Hematopoietic multipotent progenitor cell treated with erythropoietin and hydrocortisone succinate and interleukin-3 and kit ligand, for 6 days (in vitro differentiated cells): ENCODE measurements at regions not wholly inside any gene's neighbourhood (a gene's known extent, or its start where the extent isn't known, plus 50 kb on each side); places are given as distances from the start of the nearest gene placed in this dataset.
"Not testable (repeated sequence)": the region's sequence is repeated elsewhere in the genome, so short reads cannot be mapped to it uniquely, and the experiment has no call there.

Experiments used
- DNase-seq: peaks from one replicate; pipeline ENCODE4 v3.0.0-alpha.2; 2015

GRCh38 chr9:111148052-111149017 lies 110.1 kb upstream of the LPAR1 start:
- no peak for DNase-seq

GRCh38 chr9:111147041-111147440 lies 108.8 kb upstream of the LPAR1 start:
- DNase-seq, result no peak

GRCh38 chr9:111144741-111145140 lies 106.5 kb upstream of the LPAR1 start:
- no peak for DNase-seq

GRCh38 chr9:111136180-111136579 lies 97.9 kb upstream of the LPAR1 start:
- DNase-seq, result no peak

GRCh38 chr9:111131211-111131610 lies 92.9 kb upstream of the LPAR1 start:
- no peak for DNase-seq

- no peak for DNase-seq
Observed at GRCh38 chr9:111120526-111120925, 82.3 kb upstream of the LPAR1 start.

- DNase-seq, result no peak
Observed at GRCh38 chr9:111118256-111118948, 80.1 kb upstream of the LPAR1 start.

GRCh38 chr9:111114486-111114885 lies 76.2 kb upstream of the LPAR1 start:
- no peak for DNase-seq

GRCh38 chr9:111113712-111114111 lies 75.4 kb upstream of the LPAR1 start:
- DNase-seq, result no peak

- no peak for DNase-seq
Observed at GRCh38 chr9:111110805-111111204, 72.5 kb upstream of the LPAR1 start.

GRCh38 chr9:111108946-111109345 lies 70.7 kb upstream of the LPAR1 start:
- peak; percentile 34 for DNase-seq

GRCh38 chr9:111107141-111107540 lies 68.9 kb upstream of the LPAR1 start:
- no peak for DNase-seq

- DNase-seq, result no peak
Observed at GRCh38 chr9:111106202-111106601, 67.9 kb upstream of the LPAR1 start.

GRCh38 chr9:111102793-111103464 lies 64.7 kb upstream of the LPAR1 start:
- DNase-seq, result no peak

GRCh38 chr9:111099199-111100008 lies 61.1 kb upstream of the LPAR1 start:
- DNase-seq, result no peak

GRCh38 chr9:111098093-111098492 lies 59.8 kb upstream of the LPAR1 start:
- no peak for DNase-seq

- no peak for DNase-seq
Observed at GRCh38 chr9:111096051-111096450, 57.8 kb upstream of the LPAR1 start.

- no peak for DNase-seq
Observed at GRCh38 chr9:111095441-111095840, 57.2 kb upstream of the LPAR1 start.

GRCh38 chr9:111094958-111095357 lies 56.7 kb upstream of the LPAR1 start:
- no peak for DNase-seq

- DNase-seq, result peak; percentile 32
Observed at GRCh38 chr9:111094433-111094924, 56.2 kb upstream of the LPAR1 start.

- DNase-seq, result not testable (repeated sequence)
Observed at GRCh38 chr9:111092167-111092566, 53.9 kb upstream of the LPAR1 start.
